ENCODE measurements at regions not wholly inside any gene's neighbourhood (a gene's known extent, or its start where the extent isn't known, plus 50 kb on each side); places are given as distances from the start of the nearest gene placed in this dataset.

GRCh38 chr1:226788965-226789364 lies 49.9 kb upstream of the ITPKB start:
- Histone ChIP-seq H2AFZ (ENCODE audit: low read length) (no peak overlapping the region), H3K27me3 (ENCODE audit: insufficient read depth, low read length) (no peaks in the 10 kb centered on the region), H2BK20ac (ENCODE audit: low read depth, low read length, poor library complexity, severe bottlenecking) (no peak overlapping the region), H4K5ac (ENCODE audit: insufficient read length, low read depth, low read length) (no peak overlapping the region), H3K18ac (ENCODE audit: insufficient read length, low read depth, low read length) (no peak overlapping the region), H4K91ac (ENCODE audit: insufficient read length, low read depth, low read length) (no peak overlapping the region), H3K4ac (ENCODE audit: low read depth, low read length) (no peak overlapping the region), H3K14ac (ENCODE audit: insufficient read depth, low read length) (no peak overlapping the region), H2BK5ac (ENCODE audit: insufficient read length, low read length) (no peak overlapping the region), H4K8ac (replicated peaks; ENCODE audit: insufficient read length, low read depth, low read length) (no peak overlapping the region), H3K56ac (ENCODE audit: insufficient read length, low read depth, low read length) (no peak overlapping the region), H3T11ph (ENCODE audit: low read length) (no peak overlapping the region), H3K9ac (ENCODE audit: extremely low read depth, insufficient read length, low read length) (no peak overlapping the region), H2BK120ac (ENCODE audit: low read depth, low read length, poor library complexity, severe bottlenecking) (no peak overlapping the region), H3K23ac (ENCODE audit: insufficient read length, low read depth, low read length) (no peak overlapping the region), H2BK15ac (ENCODE audit: low read depth, low read length) (no peak overlapping the region), H3K27ac (ENCODE audit: insufficient read length, low read depth, low read length) (no peak overlapping the region), H3K79me1 (ENCODE audit: insufficient read depth, low read depth, low read length, poor library complexity, severe bottlenecking) (no peaks in the 10 kb centered on the region), H3K79me2 (ENCODE audit: insufficient read depth, low read length) (no peaks in the 10 kb centered on the region), H2BK12ac (ENCODE audit: insufficient read length, low read depth, low read length) (no peak overlapping the region), H3K9me3 (ENCODE audit: control insufficient read depth, low read depth, low read length) (no peaks in the 10 kb centered on the region), H3K4me2 (ENCODE audit: insufficient read depth, insufficient read length, low read length) (no peak overlapping the region), H3K4me1 (ENCODE audit: insufficient read depth, low read length) (no peaks in the 10 kb centered on the region), H2AK5ac (ENCODE audit: insufficient read length, low read length) (no peak overlapping the region), H3K23me2 (ENCODE audit: insufficient read length, low read depth, low read length, poor library complexity, severe bottlenecking) (no peaks in the 10 kb centered on the region), H4K20me1 (ENCODE audit: control insufficient read depth, insufficient read depth, insufficient read length) (no peaks in the 10 kb centered on the region)
- H3K36me3 Mint-ChIP-seq (ENCODE audit: insufficient read depth in 1 of 3, low read depth in 3 of 3), result no peaks in the 10 kb centered on the region
- H3K27me3 Mint-ChIP-seq (ENCODE audit: low read depth), result no peaks in the 10 kb centered on the region; the same call in 1 of the 2 replicates
- no peaks in the 10 kb centered on the region for H3K9me3 Mint-ChIP-seq
- no peak overlapping the region for H3K4me3 Mint-ChIP-seq
- no peak overlapping the region for H3K27ac Mint-ChIP-seq
- TF ChIP-seq CTCF (conservative IDR thresholded peaks at IDR 0.05), result no peak
- no peak for DNase-seq
- no CpG with 5 or more reads among the region's 4 CpGs for WGBS (ENCODE audit: extremely low coverage, insufficient read length, low lambda C conversion rate)
- peaks cover 3 to 7% of the 10 kb centered on the region in 2 experiments; a peak in 3 of 4 replicates for H3K4me1 Mint-ChIP-seq

Measured in H9 (cell line).